Small intestine (tissue), 7 donors: ENCODE measurements at regions not wholly inside any gene's neighbourhood (a gene's known extent, or its start where the extent isn't known, plus 50 kb on each side); places are given as distances from the start of the nearest gene placed in this dataset.

Source experiments
- DNase-seq, 2 donors: peaks; one replicate each; pipeline versions ENCODE4 v3.0.0 to v3.0.0-alpha.2; 2013
- FAIRE-seq: peaks from 2 replicates; lab custom pipeline; 2012; peaks lifted over from hg19 to GRCh38; lab: Jason Lieb, UNC
- H3K27ac ChIP-seq, 3 donors: one replicate each; pipeline ENCODE4 v1.5.1; 2013; ENCODE audit warnings: low read length in 2 of 3, mild to moderate bottlenecking in 2 of 3, control low read depth in 1 of 3, inconsistent platforms in 1 of 3, low read depth in 1 of 3, moderate library complexity in 1 of 3
- H3K27me3 ChIP-seq, 3 donors: one replicate each; pipeline ENCODE4 v1.6.1; 2013; ENCODE audit warnings: low read length in 3 of 3, inconsistent platforms in 1 of 3; ENCODE audit not compliant: control insufficient read depth in 3 of 3, insufficient read depth in 3 of 3
- H3K36me3 ChIP-seq, 3 donors: one replicate each; pipeline ENCODE4 v1.6.1; 2013; ENCODE audit warnings: low read length in 3 of 3, inconsistent platforms in 1 of 3, low read depth in 1 of 3, mild to moderate bottlenecking in 1 of 3, moderate library complexity in 1 of 3; ENCODE audit not compliant: control insufficient read depth in 3 of 3, insufficient read depth in 2 of 3
- H3K4me1 ChIP-seq, 3 donors: one replicate each; pipeline ENCODE4 v1.6.1; 2013; ENCODE audit warnings: low read length in 2 of 3, inconsistent platforms in 1 of 3, low read depth in 1 of 3, mild to moderate bottlenecking in 1 of 3, moderate library complexity in 1 of 3; ENCODE audit not compliant: control insufficient read depth in 3 of 3, insufficient read depth in 2 of 3
- H3K4me3 ChIP-seq, 3 donors: one replicate each; pipeline ENCODE4 v1.5.1; 2013; ENCODE audit warnings: low read length in 3 of 3, control low read depth in 1 of 3, inconsistent platforms in 1 of 3, low read depth in 1 of 3, mild to moderate bottlenecking in 1 of 3, moderate library complexity in 1 of 3
- H3K9me3 ChIP-seq, 2 donors: one replicate each; pipeline ENCODE4 v1.6.1; 2013; ENCODE audit warnings: low read depth in 1 of 2, low read length in 1 of 2; ENCODE audit not compliant: control insufficient read depth in 2 of 2, insufficient read depth in 1 of 2
- WGBS, 3 donors: extraction: QIAGEN DNeasy Blood & Tissue Kit; methylation state at CpG; one replicate each; pipeline ENCODE4 v1.1.7; 2013; 5-methylcytosine and 5-hydroxymethylcytosine counted together
- donor health status: healthy with polysubstance abuse.
- donor health status: control.
- donor health status: control.
- donor health status: Bipolar disorder and iron deficiency.
- donor health status: healthy.

DNA sequence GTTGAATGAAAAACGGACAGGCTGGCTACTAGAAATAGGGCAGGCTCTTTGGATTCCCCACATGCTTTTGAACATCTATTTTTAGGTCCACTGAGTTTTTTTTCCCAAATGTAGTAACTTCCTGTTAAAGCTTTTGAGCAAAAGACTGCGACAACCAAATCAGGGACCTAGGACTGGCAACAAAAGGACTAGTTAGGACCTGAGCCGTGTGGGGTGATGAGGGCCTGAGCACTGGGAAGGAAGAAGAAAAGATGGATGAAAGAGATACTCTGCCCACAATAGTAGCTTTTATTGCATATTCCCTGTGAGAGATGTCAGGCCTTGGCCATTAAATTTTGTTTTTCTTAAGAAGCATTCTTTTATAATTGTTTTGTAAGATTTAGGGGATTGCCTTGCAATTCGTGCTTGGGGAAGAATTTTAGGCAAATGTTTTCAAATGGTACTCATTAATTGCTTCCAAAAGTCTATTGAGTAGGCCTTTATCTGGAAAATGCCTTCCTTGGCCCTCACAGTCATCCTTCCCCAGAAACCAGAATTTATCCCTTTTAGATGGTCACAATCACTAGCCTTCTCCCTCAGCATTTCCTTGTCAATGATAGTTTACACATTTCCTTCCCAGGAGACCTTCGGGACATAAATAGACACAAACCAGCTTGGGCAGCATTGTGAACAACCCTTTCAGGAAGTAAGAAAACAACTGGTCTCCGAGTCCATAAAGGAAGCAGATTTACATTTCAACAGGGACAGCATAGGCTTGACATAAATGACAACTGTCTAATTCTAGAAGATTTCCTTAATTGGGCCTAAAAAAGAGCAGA, 166.5 kb downstream of the RMI1 start:
- peak overlapping the region in 1 of 3 donors; percentile 52 for H3K27ac ChIP-seq
- peaks cover 0 to 12% (median 0%) of the 10 kb centered on the region in 3 donors for H3K27me3 ChIP-seq
- no peak overlapping the region for H3K4me3 ChIP-seq
- peaks cover 0 to 14% (median 0%) of the 10 kb centered on the region in 3 donors for H3K4me1 ChIP-seq
- no peaks in the 10 kb centered on the region for H3K36me3 ChIP-seq
- DNase-seq (peak in 1 of 2 donors; percentile 29), FAIRE-seq (no peak)
- WGBS, 3 donors = 38 to 47% (median 46%) methylated on average over 6 of the region's 6 CpGs
- no peaks in the 10 kb centered on the region for H3K9me3 ChIP-seq

DNA sequence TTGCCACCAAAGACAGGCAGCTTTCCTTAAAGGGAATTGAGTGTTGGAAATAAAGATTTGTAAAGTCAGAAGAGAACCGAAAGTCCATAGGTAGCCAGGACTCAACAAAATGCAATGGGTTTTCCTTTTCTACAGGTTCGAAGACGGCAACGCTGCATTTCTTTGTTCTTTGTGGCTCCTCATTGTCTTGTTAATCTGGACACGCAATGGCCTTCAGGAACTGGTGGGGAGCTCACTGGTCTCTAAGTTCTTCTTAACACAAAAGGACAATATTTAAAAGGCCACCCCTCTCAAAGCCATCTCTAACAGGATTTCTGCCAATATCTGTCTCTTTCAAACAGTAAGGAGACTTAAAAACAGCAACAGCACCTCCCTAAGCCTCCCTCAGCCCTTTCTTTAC, 170.6 kb downstream of the RMI1 start:
- no peak overlapping the region for H3K4me3 ChIP-seq

GRCh38 chr9:84151640-84152039, 171.0 kb downstream of the RMI1 start:
- peaks cover 0 to 8% (median 0%) of the 10 kb centered on the region in 3 donors for H3K4me1 ChIP-seq
- H3K9me3 ChIP-seq = no peaks in the 10 kb centered on the region
- H3K27ac ChIP-seq = no peak overlapping the region
- H3K27me3 ChIP-seq = no peaks in the 10 kb centered on the region
- no peak overlapping the region for H3K4me3 ChIP-seq
- DNase-seq = no peak
- FAIRE-seq = no peak
- WGBS, 3 donors = 69 to 79% (median 72%) methylated on average over 5 of the region's 5 CpGs
- H3K36me3 ChIP-seq = no peaks in the 10 kb centered on the region

More for the DNA sequence above, 170.6 kb downstream of the RMI1 start:
- Histone ChIP-seq H3K4me1 (peaks cover 0 to 11% (median 0%) of the 10 kb centered on the region in 3 donors), H3K27me3 (no peaks in the 10 kb centered on the region), H3K27ac (no peak overlapping the region), H3K36me3 (no peaks in the 10 kb centered on the region), H3K9me3 (no peaks in the 10 kb centered on the region)
- FAIRE-seq (no peak), DNase-seq (no peak)
- WGBS, 3 donors = 86 to 97% (median 93%) methylated on average over 5 of the region's 5 CpGs

- no peak for DNase-seq
- no peak overlapping the region for H3K27ac ChIP-seq
- 50 to 71% (median 66%) methylated on average over 1 of the region's 1 CpG for WGBS, 3 donors
- H3K4me3 ChIP-seq = no peak overlapping the region
- no peak for FAIRE-seq
- no peaks in the 10 kb centered on the region for H3K36me3 ChIP-seq
- peaks cover 0 to 4% (median 0%) of the 10 kb centered on the region in 3 donors for H3K4me1 ChIP-seq
- no peaks in the 10 kb centered on the region for H3K9me3 ChIP-seq
- no peaks in the 10 kb centered on the region for H3K27me3 ChIP-seq
Observed at GRCh38 chr9:84152204-84152603, 171.6 kb downstream of the RMI1 start.

- 34 to 96% (median 96%) methylated on average over 1 of the region's 1 CpG for WGBS, 3 donors
- DNase-seq (no peak), FAIRE-seq (no peak)
- no peaks in the 10 kb centered on the region for H3K4me1 ChIP-seq
- H3K27me3 ChIP-seq = no peaks in the 10 kb centered on the region
- no peaks in the 10 kb centered on the region for H3K36me3 ChIP-seq
- no peak overlapping the region for H3K4me3 ChIP-seq
- no peaks in the 10 kb centered on the region for H3K9me3 ChIP-seq
- H3K27ac ChIP-seq = no peak overlapping the region
Observed at GRCh38 chr9:84153885-84154284, 173.3 kb downstream of the RMI1 start.

DNA sequence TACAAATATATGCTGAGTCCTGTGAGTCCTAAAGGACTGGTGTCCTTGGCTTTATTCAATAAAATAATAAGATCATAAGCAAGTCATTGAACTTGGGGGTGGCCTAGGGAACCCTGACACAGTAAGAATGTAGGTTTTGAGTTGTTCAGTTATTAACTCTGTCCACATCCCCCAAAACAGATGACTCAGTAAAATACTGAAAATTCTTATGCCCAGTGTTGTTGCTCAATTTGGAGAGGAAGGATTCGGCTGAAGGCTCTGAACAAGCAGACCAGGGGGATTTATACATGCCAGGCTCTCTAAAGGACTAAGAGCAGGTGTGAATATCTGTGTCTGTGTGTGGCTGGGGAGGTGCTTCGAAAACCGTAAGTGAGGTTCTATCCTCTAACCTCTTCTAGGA, 173.7 kb downstream of the RMI1 start:
- no peaks in the 10 kb centered on the region for H3K36me3 ChIP-seq
- no peaks in the 10 kb centered on the region for H3K9me3 ChIP-seq
- WGBS, 3 donors = 89 to 98% (median 93%) methylated on average over 3 of the region's 3 CpGs
- H3K4me1 ChIP-seq = no peaks in the 10 kb centered on the region
- no peak overlapping the region for H3K27ac ChIP-seq
- no peak overlapping the region for H3K4me3 ChIP-seq
- FAIRE-seq (no peak), DNase-seq (no peak)
- no peaks in the 10 kb centered on the region for H3K27me3 ChIP-seq

GRCh38 chr9:84163052-84163650, 177.4 kb downstream of the SLC28A3 start:
- H3K27me3 ChIP-seq = no peaks in the 10 kb centered on the region
- no peak overlapping the region for H3K27ac ChIP-seq
- no peak overlapping the region for H3K4me3 ChIP-seq
- no peak for FAIRE-seq
- H3K9me3 ChIP-seq = no peaks in the 10 kb centered on the region
- no peaks in the 10 kb centered on the region for H3K4me1 ChIP-seq
- no peaks in the 10 kb centered on the region for H3K36me3 ChIP-seq
- no peak for DNase-seq
- 61 to 82% (median 79%) methylated on average over 5 of the region's 5 CpGs for WGBS, 3 donors

GRCh38 chr9:84166891-84167290, 173.7 kb downstream of the SLC28A3 start:
- Histone ChIP-seq H3K36me3 (no peaks in the 10 kb centered on the region), H3K4me3 (no peak overlapping the region), H3K27me3 (no peaks in the 10 kb centered on the region), H3K4me1 (peaks cover 0 to 6% (median 0%) of the 10 kb centered on the region in 3 donors), H3K27ac (no peak overlapping the region), H3K9me3 (no peaks in the 10 kb centered on the region)
- DNase-seq = no peak
- FAIRE-seq = no peak
- WGBS, 3 donors = 73 to 79% (median 75%) methylated on average over 13 of the region's 13 CpGs
